ENCODE measurements at regions not wholly inside any gene's neighbourhood (a gene's known extent, or its start where the extent isn't known, plus 50 kb on each side); places are given as distances from the start of the nearest gene placed in this dataset.
"Not testable (repeated sequence)": the region's sequence is repeated elsewhere in the genome, so short reads cannot be mapped to it uniquely, and the experiment has no call there.

- DNase-seq = no peak
These were observed 695.9 kb upstream of the SLC35B3 start for GRCh38 chr6:9131201-9131600.

GRCh38 chr6:9128970-9129369, 693.6 kb upstream of the SLC35B3 start:
- no peak for DNase-seq

GRCh38 chr6:9126878-9127560, 691.7 kb upstream of the SLC35B3 start:
- no peak for DNase-seq

- DNase-seq = not testable (repeated sequence)
These were observed 690.7 kb upstream of the SLC35B3 start for GRCh38 chr6:9126034-9126433.

GRCh38 chr6:9121549-9121948, 686.2 kb upstream of the SLC35B3 start:
- DNase-seq = no peak

GRCh38 chr6:9116026-9116425, 680.7 kb upstream of the SLC35B3 start:
- no peak for DNase-seq

GRCh38 chr6:9112544-9112943, 677.2 kb upstream of the SLC35B3 start:
- DNase-seq = no peak

GRCh38 chr6:9103876-9104521, 668.7 kb upstream of the SLC35B3 start:
- DNase-seq = no peak

GRCh38 chr6:9101920-9102319, 666.6 kb upstream of the SLC35B3 start:
- no peak for DNase-seq

GRCh38 chr6:9100869-9101580, 665.7 kb upstream of the SLC35B3 start:
- no peak for DNase-seq

GRCh38 chr6:9095729-9096128, 660.4 kb upstream of the SLC35B3 start:
- no peak for DNase-seq

GRCh38 chr6:9095137-9095536, 659.8 kb upstream of the SLC35B3 start:
- DNase-seq = no peak

- no peak for DNase-seq
These were observed 654.4 kb upstream of the SLC35B3 start for GRCh38 chr6:9089724-9090123.

GRCh38 chr6:9087470-9087869, 652.1 kb upstream of the SLC35B3 start:
- DNase-seq = no peak

- DNase-seq = no peak
These were observed 651.0 kb upstream of the SLC35B3 start for GRCh38 chr6:9086331-9086730.

- DNase-seq = no peak
These were observed 650.3 kb upstream of the SLC35B3 start for GRCh38 chr6:9085709-9086070.

- DNase-seq = no peak
These were observed 649.8 kb upstream of the SLC35B3 start for GRCh38 chr6:9085054-9085708.

- no peak for DNase-seq
These were observed 647.8 kb upstream of the SLC35B3 start for GRCh38 chr6:9083108-9083507.

GRCh38 chr6:9066726-9067125, 631.4 kb upstream of the SLC35B3 start:
- no peak for DNase-seq

- no peak for DNase-seq
These were observed 628.8 kb upstream of the SLC35B3 start for GRCh38 chr6:9064156-9064555.

- no peak for DNase-seq
These were observed 627.3 kb upstream of the SLC35B3 start for GRCh38 chr6:9062596-9062995.

GRCh38 chr6:9057937-9058336, 622.6 kb upstream of the SLC35B3 start:
- no peak for DNase-seq

- DNase-seq = no peak
These were observed 621.2 kb upstream of the SLC35B3 start for GRCh38 chr6:9056556-9056955.

- DNase-seq = no peak
These were observed 609.1 kb upstream of the SLC35B3 start for GRCh38 chr6:9044426-9044825.
